Neuronal stem cell (in vitro differentiated cells): ENCODE measurements at regions not wholly inside any gene's neighbourhood (a gene's known extent, or its start where the extent isn't known, plus 50 kb on each side); places are given as distances from the start of the nearest gene placed in this dataset.
"Not testable (repeated sequence)": the region's sequence is repeated elsewhere in the genome, so short reads cannot be mapped to it uniquely, and the experiment has no call there.

Experiments used
- DNase-seq: peaks from one replicate; pipeline ENCODE4 v3.0.0-alpha.2; 2013; ENCODE audit warnings: low spot score
- H2AFZ ChIP-seq: one replicate; pipeline ENCODE4 v1.6.1; 2013; ENCODE audit warnings: mild to moderate bottlenecking, low read length, inconsistent platforms
- H2AK5ac ChIP-seq: 2 replicates; pipeline ENCODE4 v1.6.1; 2013; ENCODE audit warnings: low read depth, mild to moderate bottlenecking, inconsistent platforms, low read length, moderate library complexity, mixed read lengths
- H2BK120ac ChIP-seq: 2 replicates; pipeline ENCODE4 v1.6.1; 2013; ENCODE audit warnings: low read depth, mild to moderate bottlenecking, inconsistent platforms, low read length, moderate library complexity, mixed read lengths
- H2BK12ac ChIP-seq: one replicate; pipeline ENCODE4 v1.6.1; 2013; ENCODE audit warnings: low read length, inconsistent platforms
- H2BK15ac ChIP-seq: 2 replicates; pipeline ENCODE4 v1.6.1; 2013; ENCODE audit warnings: mild to moderate bottlenecking, low read length, inconsistent platforms, mixed read lengths
- H2BK5ac ChIP-seq: one replicate; pipeline ENCODE4 v1.6.1; 2013; ENCODE audit warnings: inconsistent platforms, mild to moderate bottlenecking, low read length, moderate library complexity
- H3K14ac ChIP-seq: one replicate; pipeline ENCODE4 v1.6.1; 2013; ENCODE audit warnings: low read length, inconsistent platforms
- H3K18ac ChIP-seq: 2 replicates; pipeline ENCODE4 v1.6.1; 2013; ENCODE audit warnings: low read length, inconsistent platforms
- H3K23ac ChIP-seq: 2 replicates; pipeline ENCODE4 v1.6.1; 2013; ENCODE audit warnings: low read depth, mild to moderate bottlenecking, mixed read lengths, low read length, inconsistent platforms; ENCODE audit not compliant: poor library complexity
- H3K27ac ChIP-seq: replicated peaks from 3 replicates; pipeline ENCODE4 v1.5.1; 2013; ENCODE audit warnings: low read length, inconsistent platforms
- H3K27me3 ChIP-seq, 3 experiments: 2 replicates each; pipeline ENCODE4 v1.6.1; 2013; ENCODE audit warnings: low read length in 3 of 3, mild to moderate bottlenecking in 2 of 3, inconsistent platforms in 1 of 3, low read depth in 1 of 3, mixed read lengths in 1 of 3, moderate library complexity in 1 of 3; ENCODE audit not compliant: control insufficient read depth in 3 of 3, insufficient read depth in 3 of 3
- H3K36me3 ChIP-seq, 2 donors: replicated peaks in 1 of 2; 2 replicates each; pipeline ENCODE4 v1.6.1; 2013; ENCODE audit warnings: low read length in 2 of 2; ENCODE audit not compliant: control insufficient read depth in 2 of 2, insufficient read depth in 2 of 2
- H3K4ac ChIP-seq: 2 replicates; pipeline ENCODE4 v1.6.1; 2013; ENCODE audit warnings: inconsistent platforms, mild to moderate bottlenecking, low read length, moderate library complexity
- H3K4me1 ChIP-seq, 2 donors: 1 replicate in 1 of 2; 2 replicates in 1 of 2; pipeline ENCODE4 v1.6.1; 2013; ENCODE audit warnings: low read length in 2 of 2, low read depth in 1 of 2; ENCODE audit not compliant: control insufficient read depth in 2 of 2, insufficient read depth in 1 of 2
- H3K4me2 ChIP-seq: one replicate; pipeline ENCODE4 v1.6.1; 2013; ENCODE audit warnings: mild to moderate bottlenecking, low read length, inconsistent platforms; ENCODE audit not compliant: insufficient read depth, poor library complexity, severe bottlenecking
- H3K4me3 ChIP-seq, 2 donors: 2 replicates each; pipeline ENCODE4 v1.5.1; 2013; ENCODE audit warnings: low read length in 2 of 2, mild to moderate bottlenecking in 2 of 2, inconsistent platforms in 1 of 2, moderate library complexity in 1 of 2
- H3K79me1 ChIP-seq: one replicate; pipeline ENCODE4 v1.6.1; 2013; ENCODE audit warnings: low read depth, mild to moderate bottlenecking, inconsistent platforms, low read length, moderate library complexity
- H3K9ac ChIP-seq: one replicate; pipeline ENCODE4 v1.6.1; 2013; ENCODE audit warnings: mild to moderate bottlenecking, low read depth, low read length, inconsistent platforms; ENCODE audit not compliant: poor library complexity
- H3K9me3 ChIP-seq, 2 donors: replicated peaks in 1 of 2; 2 replicates each; pipeline versions ENCODE3 to v1.6.1; 2013; ENCODE audit warnings: low read length in 2 of 2, mild to moderate bottlenecking in 2 of 2, inconsistent platforms in 1 of 2, low read depth in 1 of 2, mixed read lengths in 1 of 2, moderate library complexity in 1 of 2; ENCODE audit not compliant: control insufficient read depth in 2 of 2, insufficient read depth in 1 of 2
- H4K8ac ChIP-seq: one replicate; pipeline ENCODE4 v1.6.1; 2013; ENCODE audit warnings: low read depth, mild to moderate bottlenecking, inconsistent platforms, low read length, moderate library complexity
- H4K91ac ChIP-seq: one replicate; pipeline ENCODE4 v1.6.1; 2013; ENCODE audit warnings: low read length, low read depth, mild to moderate bottlenecking, inconsistent platforms; ENCODE audit not compliant: poor library complexity
- WGBS, 2 donors: extraction: QIAGEN DNeasy Blood & Tissue Kit; methylation state at CpG; one replicate each; pipeline ENCODE4 v1.1.7; 2013; ENCODE audit warnings: missing lambda C conversion rate in 2 of 2, mixed read lengths in 1 of 2; ENCODE audit not compliant: insufficient read length in 2 of 2, insufficient replicate concordance in 1 of 2; ENCODE audit errors: extremely low coverage in 2 of 2; 5-methylcytosine and 5-hydroxymethylcytosine counted together

DNA sequence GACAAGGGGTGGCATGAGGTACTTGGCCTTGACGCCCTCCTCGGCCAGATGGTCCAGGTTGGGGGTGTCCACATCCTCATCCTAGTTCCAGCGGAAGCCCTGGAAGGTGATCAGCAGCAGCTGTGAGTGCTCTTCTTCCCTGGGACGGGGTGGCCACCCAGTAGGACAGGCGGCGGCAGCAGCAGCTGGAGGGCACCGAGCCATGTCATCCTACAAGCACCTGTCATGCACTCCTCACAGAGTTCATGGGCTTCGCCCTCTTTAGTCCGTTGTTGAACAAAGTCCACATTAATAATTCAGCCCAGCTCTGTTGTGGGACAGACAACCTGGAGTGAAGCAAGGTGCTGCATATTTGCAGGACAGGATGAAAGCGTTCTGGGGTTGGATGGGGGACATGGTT lies 153.4 kb upstream of the CCZ1B start:
- not testable (repeated sequence) for H3K4me1 ChIP-seq, H3K27ac ChIP-seq, H2BK120ac ChIP-seq, H3K4me2 ChIP-seq, H2AFZ ChIP-seq, H4K8ac ChIP-seq, H3K4ac ChIP-seq, H2BK5ac ChIP-seq, H3K27me3 ChIP-seq, H4K91ac ChIP-seq, H3K14ac ChIP-seq, H3K36me3 ChIP-seq, H2AK5ac ChIP-seq, H2BK12ac ChIP-seq, H3K9me3 ChIP-seq, H3K4me3 ChIP-seq, H2BK15ac ChIP-seq, DNase-seq, H3K23ac ChIP-seq, H3K79me1 ChIP-seq, H3K9ac ChIP-seq
- WGBS, 2 donors = no CpG with 5 or more reads among the region's 10 CpGs
- H3K18ac ChIP-seq = peak overlapping the region; percentile 64

DNA sequence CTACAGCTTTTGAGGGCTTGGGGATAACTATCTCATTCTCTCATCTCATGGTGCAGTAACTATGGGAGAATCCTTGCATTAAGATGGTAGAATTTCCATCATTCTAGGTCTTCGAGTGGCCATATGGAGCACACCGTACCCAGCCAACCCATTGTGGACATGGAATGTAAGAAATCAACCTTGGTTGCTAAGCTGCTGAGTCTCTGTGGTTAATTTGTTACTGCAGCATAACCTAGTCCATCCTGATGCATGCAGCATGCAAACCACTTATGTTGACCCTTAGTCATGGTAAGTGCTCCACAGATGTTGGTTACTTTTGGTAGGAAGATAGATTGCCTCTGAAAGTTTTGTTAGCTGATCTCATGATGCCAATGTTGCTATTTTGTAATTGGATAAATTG lies 156.3 kb upstream of the CCZ1B start:
- not testable (repeated sequence) for H3K27me3 ChIP-seq, H3K23ac ChIP-seq, H3K4me3 ChIP-seq, H3K18ac ChIP-seq, H2AFZ ChIP-seq, H2AK5ac ChIP-seq, H3K79me1 ChIP-seq, H3K14ac ChIP-seq, H3K27ac ChIP-seq, H2BK5ac ChIP-seq, H3K4me2 ChIP-seq, H2BK12ac ChIP-seq, H3K9ac ChIP-seq, H4K8ac ChIP-seq, H2BK15ac ChIP-seq, DNase-seq, H2BK120ac ChIP-seq, H3K9me3 ChIP-seq, H3K4me1 ChIP-seq, H3K4ac ChIP-seq, H3K36me3 ChIP-seq, H4K91ac ChIP-seq
- no CpG with 5 or more reads among the region's 2 CpGs for WGBS, 2 donors

DNA sequence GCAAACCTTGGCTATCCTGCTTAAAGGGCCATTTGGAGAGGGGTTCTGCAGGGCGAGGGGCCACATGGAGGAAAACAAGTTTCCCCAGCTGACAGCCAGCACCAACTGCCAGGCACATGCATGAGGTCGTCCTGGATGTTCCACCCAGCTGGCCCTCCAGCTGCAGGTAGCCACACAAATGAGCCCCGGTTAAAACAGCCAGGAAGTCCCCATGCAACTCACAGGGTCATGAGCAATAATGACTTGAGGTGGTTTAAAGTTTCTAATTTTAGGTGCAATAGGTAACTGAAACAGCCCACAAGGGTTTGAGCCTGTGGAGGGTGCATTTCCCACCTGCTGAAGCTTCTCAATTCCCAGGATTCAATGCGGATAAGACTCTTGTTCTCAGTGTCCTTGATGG lies 160.8 kb upstream of the CCZ1B start:
- not testable (repeated sequence) for H2AK5ac ChIP-seq, H2BK120ac ChIP-seq, H3K14ac ChIP-seq, DNase-seq, H4K8ac ChIP-seq, H3K27me3 ChIP-seq, H3K9me3 ChIP-seq, H2BK12ac ChIP-seq, H3K36me3 ChIP-seq, H3K9ac ChIP-seq, H3K23ac ChIP-seq, H2BK5ac ChIP-seq, H2BK15ac ChIP-seq, H3K79me1 ChIP-seq, H4K91ac ChIP-seq, H3K27ac ChIP-seq, H3K4me2 ChIP-seq, H3K4me1 ChIP-seq, H3K4ac ChIP-seq, H3K4me3 ChIP-seq, H3K18ac ChIP-seq, H2AFZ ChIP-seq
- whole genome bisulfite sequencing, 2 donors = no CpG with 5 or more reads among the region's 4 CpGs

DNA sequence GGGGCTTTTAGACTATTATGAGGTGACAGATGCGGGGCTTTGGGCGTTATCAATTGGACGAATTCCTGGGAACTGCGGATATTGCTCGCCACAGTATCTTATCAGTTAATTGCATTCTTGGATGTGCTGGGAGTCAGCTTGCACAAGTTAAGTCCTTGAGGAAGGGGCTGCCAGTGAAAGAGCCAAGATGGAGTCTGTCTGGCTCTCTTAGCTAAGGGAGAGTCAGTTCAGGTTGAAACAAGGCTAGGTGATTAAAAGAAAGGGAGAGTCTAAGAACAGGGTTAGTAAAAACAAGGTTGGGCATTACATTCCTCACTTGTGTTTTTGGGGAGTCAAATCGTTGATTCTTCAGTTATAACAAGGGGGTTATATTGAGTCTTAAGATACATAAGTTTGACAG lies 162.5 kb upstream of the CCZ1B start:
- WGBS, 2 donors = no CpG with 5 or more reads among the region's 6 CpGs

More for the DNA sequence above, 162.5 kb upstream of the CCZ1B start:
- H2BK15ac ChIP-seq, H4K8ac ChIP-seq, H2AK5ac ChIP-seq, H2BK12ac ChIP-seq, H3K4ac ChIP-seq, H3K27me3 ChIP-seq, H3K27ac ChIP-seq, H3K4me1 ChIP-seq, H3K4me3 ChIP-seq, H3K9ac ChIP-seq, H4K91ac ChIP-seq, H3K23ac ChIP-seq, H3K14ac ChIP-seq, H2AFZ ChIP-seq, H3K79me1 ChIP-seq, H3K9me3 ChIP-seq, H3K36me3 ChIP-seq, H2BK5ac ChIP-seq, DNase-seq, H2BK120ac ChIP-seq, H3K4me2 ChIP-seq, H3K18ac ChIP-seq: not testable (repeated sequence)
